Spleen (tissue), 7 donors: ENCODE measurements at regions not wholly inside any gene's neighbourhood (a gene's known extent, or its start where the extent isn't known, plus 50 kb on each side); places are given as distances from the start of the nearest gene placed in this dataset.

ENCODE experiments used
- POLR2AphosphoS5 ChIP-seq, 3 donors: sonication (generic); formaldehyde crosslinking; IDR thresholded peaks; one replicate each; pipeline ENCODE4 v1.5.1; 2017; ENCODE audit warnings: antibody characterized with exemption in 3 of 3
- TF ChIP-seq, protein P1 (sequence below), 11 experiments: fragments of 200-600 bp in 7 of 11; fragments of 450-650 bp in 4 of 11; sonication (generic) in 4 of 11; IDR thresholded peaks in 8 of 11; conservative IDR thresholded peaks in 3 of 11; 1 replicate in 7 of 11; 2 replicates in 4 of 11; pipeline versions ENCODE4 v1.4.0 to v1.8.0; 2016 to 2021; ENCODE audit warnings: antibody characterized with exemption in 11 of 11, inconsistent platforms in 4 of 11, mild to moderate bottlenecking in 1 of 11
- donor health status: DM: no; HTN: no; CAD: no; lungs with moderate emphysema.
- donor health status: DM: no; HTN: no; CAD: no.
- donor health status: DM: no; HTN: no; CAD: no.

GRCh38 chr7:95180-95862 lies 97.0 kb upstream of the FAM20C start:
- TF ChIP-seq, protein P1, sequence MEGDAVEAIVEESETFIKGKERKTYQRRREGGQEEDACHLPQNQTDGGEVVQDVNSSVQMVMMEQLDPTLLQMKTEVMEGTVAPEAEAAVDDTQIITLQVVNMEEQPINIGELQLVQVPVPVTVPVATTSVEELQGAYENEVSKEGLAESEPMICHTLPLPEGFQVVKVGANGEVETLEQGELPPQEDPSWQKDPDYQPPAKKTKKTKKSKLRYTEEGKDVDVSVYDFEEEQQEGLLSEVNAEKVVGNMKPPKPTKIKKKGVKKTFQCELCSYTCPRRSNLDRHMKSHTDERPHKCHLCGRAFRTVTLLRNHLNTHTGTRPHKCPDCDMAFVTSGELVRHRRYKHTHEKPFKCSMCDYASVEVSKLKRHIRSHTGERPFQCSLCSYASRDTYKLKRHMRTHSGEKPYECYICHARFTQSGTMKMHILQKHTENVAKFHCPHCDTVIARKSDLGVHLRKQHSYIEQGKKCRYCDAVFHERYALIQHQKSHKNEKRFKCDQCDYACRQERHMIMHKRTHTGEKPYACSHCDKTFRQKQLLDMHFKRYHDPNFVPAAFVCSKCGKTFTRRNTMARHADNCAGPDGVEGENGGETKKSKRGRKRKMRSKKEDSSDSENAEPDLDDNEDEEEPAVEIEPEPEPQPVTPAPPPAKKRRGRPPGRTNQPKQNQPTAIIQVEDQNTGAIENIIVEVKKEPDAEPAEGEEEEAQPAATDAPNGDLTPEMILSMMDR (IDR thresholded peaks at IDR 0.05 in 8 of 11, conservative IDR thresholded peaks at IDR 0.05 in 3 of 11): no peak
- no peak for TF ChIP-seq POLR2AphosphoS5 (IDR thresholded peaks at IDR 0.05)
